Inflammatory macrophage treated with lipopolysaccharide for 4 hours (primary cell): ENCODE measurements at regions not wholly inside any gene's neighbourhood (a gene's known extent, or its start where the extent isn't known, plus 50 kb on each side); places are given as distances from the start of the nearest gene placed in this dataset.
"Not testable (repeated sequence)": the region's sequence is repeated elsewhere in the genome, so short reads cannot be mapped to it uniquely, and the experiment has no call there.

ENCODE experiments used
- DNase-seq: peaks from one replicate; pipeline ENCODE4 v3.0.0-alpha.2; 2020

- not testable (repeated sequence) for DNase-seq
Measured at GRCh38 chr1:25171013-25171412, 61.3 kb downstream of the SYF2 start.

GRCh38 chr1:25170439-25170838 lies 61.9 kb downstream of the SYF2 start:
- DNase-seq, result no peak

GRCh38 chr1:25169610-25170009 lies 62.7 kb downstream of the SYF2 start:
- DNase-seq, result no peak

GRCh38 chr1:25169168-25169567 lies 63.1 kb downstream of the SYF2 start:
- DNase-seq, result no peak

GRCh38 chr1:25168193-25169071 lies 63.9 kb downstream of the SYF2 start:
- DNase-seq, result no peak

- no peak for DNase-seq
Measured at GRCh38 chr1:25167269-25168192, 64.8 kb downstream of the SYF2 start.

GRCh38 chr1:25166847-25167246 lies 65.5 kb downstream of the SYF2 start:
- no peak for DNase-seq

GRCh38 chr1:25163986-25164385 lies 68.3 kb downstream of the SYF2 start:
- DNase-seq, result no peak

GRCh38 chr1:25161981-25162380 lies 70.3 kb downstream of the SYF2 start:
- no peak for DNase-seq

- DNase-seq, result no peak
Measured at GRCh38 chr1:25157846-25158245, 74.5 kb downstream of the SYF2 start.

GRCh38 chr1:25150985-25151495 lies 81.3 kb downstream of the SYF2 start:
- DNase-seq, result no peak

GRCh38 chr1:25148673-25149300 lies 83.5 kb downstream of the SYF2 start:
- DNase-seq, result peak; percentile 52

GRCh38 chr1:25146451-25146855 lies 85.8 kb downstream of the SYF2 start:
- DNase-seq, result no peak

- DNase-seq, result no peak
Measured at GRCh38 chr1:25145775-25146393, 86.4 kb downstream of the SYF2 start.

GRCh38 chr1:25140073-25140797 lies 92.1 kb downstream of the SYF2 start:
- peak; percentile 80 for DNase-seq

GRCh38 chr1:25137521-25138395 lies 94.5 kb downstream of the SYF2 start:
- no peak for DNase-seq

- no peak for DNase-seq
Measured at GRCh38 chr1:25137106-25137505, 95.2 kb downstream of the SYF2 start.

GRCh38 chr1:25135909-25136308 lies 96.4 kb downstream of the SYF2 start:
- no peak for DNase-seq

GRCh38 chr1:25134801-25135461 lies 97.4 kb downstream of the SYF2 start:
- DNase-seq, result no peak

GRCh38 chr1:25134307-25134706 lies 98.0 kb downstream of the SYF2 start:
- no peak for DNase-seq
